IMR-90 (cell line): ENCODE measurements at regions not wholly inside any gene's neighbourhood (a gene's known extent, or its start where the extent isn't known, plus 50 kb on each side); places are given as distances from the start of the nearest gene placed in this dataset.

Experiments used
- ATAC-seq: fragments of 200-7000 bp; cut with Tn5 transposase; 2 replicates; pipeline ENCODE4 v1.9.1; 2020; ENCODE audit warnings: low read depth, mild to moderate bottlenecking, moderate library complexity
- BruUV-seq: library from RNA; stranded (reverse); fragments of 400-500 nt; replicated peaks from 2 replicates; lab custom pipeline; 2021; lab: Mats Ljungman, UMichigan
- CTCF ChIA-PET: fragments of 300-600 bp; formaldehyde crosslinking; extraction: SDS; loops from one replicate; lab custom pipeline; 2021; ENCODE audit warnings: antibody characterized with exemption; lab: Yijun Ruan, JAX
- POLR2A ChIA-PET: fragments of 300-600 bp; sonication (Branson Sonifier 250); formaldehyde crosslinking; loops from one replicate; lab custom pipeline; 2022; ENCODE audit warnings: antibody characterized with exemption; ENCODE audit not compliant: unreplicated experiment; lab: Charles Lee
- DNase-seq: peaks from one replicate; pipeline ENCODE4 v3.0.0; 2013
- H2AFZ ChIP-seq: replicated peaks from 2 replicates; pipeline ENCODE3; 2013; ENCODE audit warnings: low read length, mild to moderate bottlenecking; ENCODE audit not compliant: poor library complexity
- H2AK5ac ChIP-seq: 2 replicates; pipeline ENCODE4 v1.6.1; 2013; ENCODE audit warnings: low read depth, low read length, inconsistent platforms
- H2AK9ac ChIP-seq: replicated peaks from 2 replicates; pipeline ENCODE3; 2013; ENCODE audit warnings: mild to moderate bottlenecking, low read depth, low read length, moderate library complexity; ENCODE audit not compliant: poor library complexity
- H2BK120ac ChIP-seq: 2 replicates; pipeline ENCODE4 v1.6.1; 2013; ENCODE audit warnings: low read depth, low read length, inconsistent platforms
- H2BK15ac ChIP-seq: 3 replicates; pipeline ENCODE4 v1.6.1; 2013; ENCODE audit warnings: low read depth, low read length, inconsistent platforms
- H2BK20ac ChIP-seq: 2 replicates; pipeline ENCODE4 v1.6.1; 2013; ENCODE audit warnings: low read depth, mild to moderate bottlenecking, inconsistent platforms, low read length, moderate library complexity
- H2BK5ac ChIP-seq: 2 replicates; pipeline ENCODE4 v1.6.1; 2013; ENCODE audit warnings: mild to moderate bottlenecking, low read depth, low read length, inconsistent platforms; ENCODE audit not compliant: poor library complexity, severe bottlenecking
- H3K14ac ChIP-seq: replicated peaks from 2 replicates; pipeline ENCODE4 v1.6.1; 2013; ENCODE audit warnings: low read depth, low read length, inconsistent platforms
- H3K18ac ChIP-seq: 2 replicates; pipeline ENCODE4 v1.6.1; 2013; ENCODE audit warnings: low read depth, low read length, control low read depth
- H3K23ac ChIP-seq: 2 replicates; pipeline ENCODE4 v1.6.1; 2013; ENCODE audit warnings: low read depth, low read length, inconsistent platforms
- H3K27ac ChIP-seq: 2 replicates; pipeline ENCODE4 v1.5.1; 2013; ENCODE audit warnings: mild to moderate bottlenecking, control low read depth, low read length; ENCODE audit not compliant: insufficient read depth
- H3K27me3 ChIP-seq: 2 replicates; pipeline ENCODE4 v1.6.1; 2013; ENCODE audit warnings: low read length; ENCODE audit not compliant: control insufficient read depth, insufficient read depth
- H3K36me3 ChIP-seq: 2 replicates; pipeline ENCODE4 v1.6.1; 2013; ENCODE audit warnings: low read length, mixed read lengths; ENCODE audit not compliant: control insufficient read depth, insufficient read depth
- H3K4ac ChIP-seq: 2 replicates; pipeline ENCODE4 v1.6.1; 2013; ENCODE audit warnings: low read depth, low read length, inconsistent platforms
- H3K4me1 ChIP-seq: 2 replicates; pipeline ENCODE4 v1.6.1; 2013; ENCODE audit warnings: low read length, mixed read lengths; ENCODE audit not compliant: control insufficient read depth, insufficient read depth
- H3K4me2 ChIP-seq: 2 replicates; pipeline ENCODE4 v1.6.1; 2013; ENCODE audit warnings: low read depth, mild to moderate bottlenecking, control low read depth, low read length, moderate library complexity
- H3K4me3 ChIP-seq: 2 replicates; pipeline ENCODE4 v1.5.1; 2013; ENCODE audit warnings: low read depth, mild to moderate bottlenecking, control low read depth, low read length, moderate library complexity; ENCODE audit not compliant: insufficient read depth
- H3K56ac ChIP-seq: 2 replicates; pipeline ENCODE4 v1.6.1; 2013; ENCODE audit warnings: low read length, inconsistent platforms; ENCODE audit not compliant: insufficient read depth; ENCODE audit errors: extremely low read depth
- H3K79me1 ChIP-seq, 2 experiments: 2 replicates each; pipeline ENCODE4 v1.6.1; 2013; ENCODE audit warnings: low read length in 2 of 2, inconsistent platforms in 1 of 2, low read depth in 1 of 2
- H3K9ac ChIP-seq: 2 replicates; pipeline ENCODE4 v1.6.1; 2013; ENCODE audit warnings: low read depth, low read length, control low read depth
- H3K9me1 ChIP-seq: 2 replicates; pipeline ENCODE4 v1.6.1; 2013; ENCODE audit warnings: low read length, inconsistent platforms; ENCODE audit not compliant: insufficient read depth
- H3K9me3 ChIP-seq: 2 replicates; pipeline ENCODE4 v1.6.1; 2013; ENCODE audit warnings: low read length; ENCODE audit not compliant: control insufficient read depth, insufficient read depth
- H4K20me1 ChIP-seq: 2 replicates; pipeline ENCODE4 v1.6.1; 2013; ENCODE audit warnings: low read length, inconsistent platforms; ENCODE audit not compliant: insufficient read depth
- H4K5ac ChIP-seq: 2 replicates; pipeline ENCODE4 v1.6.1; 2013; ENCODE audit warnings: mild to moderate bottlenecking, low read depth, low read length, control low read depth
- H4K8ac ChIP-seq, 2 experiments: 2 replicates each; pipeline ENCODE4 v1.6.1; 2013; ENCODE audit warnings: low read depth in 2 of 2, low read length in 2 of 2, control low read depth in 1 of 2, inconsistent platforms in 1 of 2
- H4K91ac ChIP-seq: 2 replicates; pipeline ENCODE4 v1.6.1; 2013; ENCODE audit warnings: low read depth, low read length, inconsistent platforms; ENCODE audit not compliant: insufficient read depth
- MAFK ChIP-seq: IDR thresholded peaks from 2 replicates; pipeline ENCODE4 v1.6.1; 2012; ENCODE audit warnings: low read depth, low read length, improper control_type of control experiment
- POLR2A ChIP-seq: IDR thresholded peaks from 2 replicates; pipeline ENCODE4 v1.6.1; 2012; ENCODE audit warnings: mild to moderate bottlenecking, low read depth, low read length
- RAD21 ChIP-seq: IDR thresholded peaks from 2 replicates; pipeline ENCODE4 v1.6.1; 2012; ENCODE audit warnings: low read length, improper control_type of control experiment
- WGBS, 2 experiments: methylation state at CpG; one replicate each; pipeline versions ENCODE4 v1.1.5 to v1.1.7; 2013; ENCODE audit warnings: missing lambda C conversion rate in 2 of 2; ENCODE audit not compliant: insufficient read length in 1 of 2; ENCODE audit errors: extremely low coverage in 2 of 2; 5-methylcytosine and 5-hydroxymethylcytosine counted together
- dilution Hi-C: fragments of 300-500 bp; cut with HindIII; formaldehyde crosslinking; loops from one replicate; pipeline ENCODE4 v1.14.3; 2018; ENCODE audit warnings: low sequenced_read_pairs; ENCODE audit not compliant: unreplicated experiment
- in situ Hi-C: fragments of 300-500 bp; cut with MboI; formaldehyde crosslinking; loops from 3 replicates; pipeline ENCODE4 v1.14.3; 2019; ENCODE audit warnings: low sequenced_read_pairs, inconsistent platforms, mixed read lengths
- intact Hi-C: fragments of 100-400 bp; cut with micrococcal nuclease; formaldehyde crosslinking; loops from 2 replicates; pipeline ENCODE4 v1.10.0; 2022

GRCh38 chr4:17013382-17014006, 115.0 kb upstream of the LDB2 start:
- Histone ChIP-seq H3K27ac (no peak overlapping the region), H4K91ac (0 out of 2 replicates have a peak overlapping the region, but pooled peaks have one; percentile 40), H2AFZ (no peak overlapping the region), H3K79me1 (no peaks in the 10 kb centered on the region), H3K23ac (peak overlapping the region; percentile 52; the same call in 1 of the 2 replicates), H3K36me3 (no peaks in the 10 kb centered on the region), H3K9me1 (peaks cover 3% of the 10 kb centered on the region; the same call in 1 of the 2 replicates), H2AK5ac (peak overlapping the region; percentile 90), H4K20me1 (no peaks in the 10 kb centered on the region), H3K4ac (peak overlapping the region; percentile 84), H2BK15ac (peak overlapping the region; percentile 90; the same call in 2 of the 3 replicates), H2BK20ac (peak overlapping the region; percentile 86), H3K56ac (no peak overlapping the region; the same call in 1 of the 2 replicates), H4K5ac (no peak overlapping the region), H3K14ac (peak overlapping the region; percentile 34), H3K4me1 (peaks cover 4% of the 10 kb centered on the region), H3K18ac (peak overlapping the region; percentile 41; the same call in 1 of the 2 replicates), H2BK5ac (peak overlapping the region; percentile 40), H3K27me3 (no peaks in the 10 kb centered on the region), H2AK9ac (no peak overlapping the region), H2BK120ac (peak overlapping the region; percentile 69), H3K4me2 (no peak overlapping the region), H3K9ac (no peak overlapping the region), H3K9me3 (no peaks in the 10 kb centered on the region), H3K4me3 (no peak overlapping the region), H4K8ac (peak overlapping the region in 1 of 2 experiments; percentile 63; a peak in 2 of 4 replicates)
- dilution Hi-C loops: no loop called here
- CTCF ChIA-PET: interaction anchor here (0.6 to 0.7 kb wide), 2 partner anchors 24 to 56 kb away, joined by 3 to 5 read pairs; no protein-coding TSS in a partner anchor
- no CpG with 5 or more reads among the region's 4 CpGs for WGBS, 2 experiments
- in situ Hi-C loops: no loop called here
- TF ChIP-seq RAD21: no peak
- no peak for TF ChIP-seq POLR2A
- TF ChIP-seq MAFK: peak; percentile 48
- ATAC-seq (peak; percentile 59), DNase-seq (peak; percentile 65)
- BruUV-seq: no TSS peak
- POLR2A ChIA-PET: no interaction called here
- intact Hi-C loops: no loop called here
